D341Med (cell line): ENCODE measurements at regions not wholly inside any gene's neighbourhood (a gene's known extent, or its start where the extent isn't known, plus 50 kb on each side); places are given as distances from the start of the nearest gene placed in this dataset.

Experiments used
- DNase-seq: peaks from one replicate; pipeline ENCODE4 v3.0.0; 2012; ENCODE audit warnings: low spot score

DNA sequence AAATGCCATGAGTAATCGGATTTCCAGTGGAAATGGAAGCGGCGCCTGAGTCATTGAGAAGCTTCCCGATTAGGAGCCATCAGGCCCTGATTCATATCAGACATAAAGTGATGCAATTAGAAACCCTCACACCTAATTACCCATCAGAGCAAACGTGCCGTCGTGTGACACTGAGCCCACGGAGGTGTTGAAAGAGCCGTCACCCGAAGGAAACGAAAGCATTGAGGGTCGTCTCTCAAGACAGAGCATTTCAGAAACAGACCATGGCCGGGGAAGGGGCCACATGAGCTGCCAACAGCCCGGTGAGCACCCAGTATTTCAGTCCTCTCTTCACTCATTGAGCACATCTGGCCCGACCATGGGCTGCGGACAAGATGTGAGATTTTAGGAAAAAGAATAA is 829.3 kb downstream of the TBC1D22A start:
- no peak for DNase-seq

- no peak for DNase-seq
Measured at GRCh38 chr22:47591016-47591415, 828.6 kb downstream of the TBC1D22A start.

GRCh38 chr22:47589271-47590250 is 827.1 kb downstream of the TBC1D22A start:
- no peak for DNase-seq

DNA sequence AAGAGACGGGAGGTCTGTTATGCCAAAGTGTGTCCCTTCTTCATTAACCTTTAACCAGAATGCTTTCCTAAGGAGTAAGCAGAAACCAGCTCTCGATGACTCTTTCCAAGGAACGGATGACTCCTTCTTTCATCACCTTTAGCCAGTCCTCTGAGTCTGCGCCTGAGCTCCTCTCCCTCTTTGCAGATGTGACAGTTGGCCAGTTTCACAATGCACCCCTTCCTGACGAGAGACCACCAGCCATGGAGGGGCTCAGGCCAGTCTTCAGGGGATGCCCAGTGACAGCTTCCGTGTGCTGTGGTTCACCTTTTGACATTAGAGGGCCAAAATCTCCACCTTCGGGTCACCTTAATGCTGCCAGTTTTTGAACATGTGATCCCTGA is 826.1 kb downstream of the TBC1D22A start:
- no peak for DNase-seq

DNA sequence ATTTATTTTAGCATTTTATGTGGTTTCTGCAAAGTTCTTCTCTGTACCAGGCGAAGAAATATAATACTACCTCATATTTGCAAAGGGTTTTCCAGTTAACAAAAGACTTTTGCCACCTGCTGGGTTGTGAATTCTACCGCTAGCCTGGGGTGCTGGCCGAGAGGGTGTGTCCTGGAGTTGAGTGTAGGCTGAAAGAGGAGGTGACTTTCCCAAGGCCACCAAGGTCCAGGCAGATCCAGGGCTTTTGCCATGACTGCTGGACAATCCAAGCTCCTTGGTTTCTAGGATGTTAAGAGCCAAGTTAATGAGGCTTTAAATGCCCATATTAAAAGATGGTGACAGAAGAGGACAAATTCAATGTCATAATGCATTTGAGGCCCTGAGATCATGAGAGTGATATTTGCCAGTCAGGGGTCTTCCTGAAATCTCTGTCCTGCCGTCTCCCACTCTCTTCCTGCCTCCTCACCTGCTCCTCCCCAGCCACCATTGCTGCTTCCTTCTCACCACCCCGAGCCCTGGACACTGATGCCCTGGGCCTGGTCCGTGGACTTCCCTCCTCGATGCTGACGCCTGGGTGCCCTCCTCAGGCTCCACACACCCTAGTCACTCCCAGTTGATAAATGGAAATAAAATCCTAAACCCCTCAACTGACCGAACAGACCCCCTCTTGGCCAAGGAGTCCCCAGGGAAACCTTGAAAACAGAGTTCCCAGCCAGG is 825.6 kb downstream of the TBC1D22A start:
- DNase-seq: no peak

- no peak for DNase-seq
Measured at GRCh38 chr22:47587361-47587760, 824.9 kb downstream of the TBC1D22A start.

DNA sequence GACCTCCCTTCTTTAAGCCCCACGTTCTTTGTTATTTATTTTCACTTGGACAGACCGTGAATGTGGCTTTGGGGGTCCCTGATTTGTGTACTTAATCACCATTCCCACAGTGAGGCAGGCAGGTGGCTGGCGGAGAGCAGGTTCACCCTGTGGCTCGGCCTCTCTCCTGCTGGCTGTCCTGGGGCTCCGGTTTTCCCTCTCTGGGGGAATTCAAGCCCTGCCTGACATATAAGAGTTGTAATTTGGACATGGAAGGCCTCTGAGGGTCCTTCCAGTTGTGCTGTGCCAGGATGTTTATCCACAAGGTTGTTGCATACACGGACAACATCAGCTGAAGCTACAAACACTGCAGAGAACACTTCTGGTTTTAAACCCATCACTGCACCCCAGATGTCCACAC is 824.5 kb downstream of the TBC1D22A start:
- no peak for DNase-seq

GRCh38 chr22:47586038-47586437 is 823.6 kb downstream of the TBC1D22A start:
- DNase-seq: no peak

GRCh38 chr22:47583959-47584562 is 821.6 kb downstream of the TBC1D22A start:
- no peak for DNase-seq

GRCh38 chr22:47582067-47582466 is 819.6 kb downstream of the TBC1D22A start:
- DNase-seq: no peak

- no peak for DNase-seq
Measured at GRCh38 chr22:47580121-47580520, 817.7 kb downstream of the TBC1D22A start.

DNA sequence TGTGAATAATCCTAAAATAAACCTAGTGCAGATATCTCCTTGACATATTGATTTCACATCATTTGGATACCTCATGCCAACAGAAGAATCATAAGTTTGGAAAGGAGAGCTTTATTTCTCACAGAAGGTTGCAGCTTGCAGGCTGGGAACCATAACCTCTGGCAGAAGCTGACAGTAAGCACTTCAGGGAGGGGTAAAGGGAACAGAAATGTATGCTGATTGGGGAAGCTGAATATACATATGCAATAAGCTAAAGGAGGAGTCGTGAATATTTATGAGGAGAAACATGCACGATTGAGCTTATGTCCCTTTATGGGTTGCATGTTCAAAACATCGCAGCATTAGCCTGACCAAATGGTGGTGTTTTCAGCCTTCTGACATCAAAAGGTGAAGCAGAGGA is 814.5 kb downstream of the TBC1D22A start:
- no peak for DNase-seq

DNA sequence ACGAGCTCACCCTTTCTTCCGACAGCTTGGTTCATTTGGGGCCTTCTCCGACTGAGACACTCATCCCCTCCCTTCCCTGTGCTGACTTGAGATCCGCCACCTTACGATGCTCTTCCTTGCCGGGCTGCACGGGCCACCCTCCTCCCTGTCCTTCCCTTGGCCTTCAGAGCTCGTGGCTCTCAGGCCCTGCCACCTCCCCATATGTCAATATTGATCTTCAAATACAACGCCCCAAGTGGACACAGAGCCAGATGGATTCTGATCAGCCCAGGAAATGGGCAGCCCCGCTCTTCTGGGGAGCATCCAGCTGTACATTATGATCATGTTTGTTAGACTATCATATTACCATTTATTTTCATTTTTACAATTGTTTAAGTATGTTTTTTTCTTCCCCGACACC is 812.8 kb downstream of the TBC1D22A start:
- no peak for DNase-seq

- no peak for DNase-seq
Measured at GRCh38 chr22:47574556-47574955, 812.1 kb downstream of the TBC1D22A start.

DNA sequence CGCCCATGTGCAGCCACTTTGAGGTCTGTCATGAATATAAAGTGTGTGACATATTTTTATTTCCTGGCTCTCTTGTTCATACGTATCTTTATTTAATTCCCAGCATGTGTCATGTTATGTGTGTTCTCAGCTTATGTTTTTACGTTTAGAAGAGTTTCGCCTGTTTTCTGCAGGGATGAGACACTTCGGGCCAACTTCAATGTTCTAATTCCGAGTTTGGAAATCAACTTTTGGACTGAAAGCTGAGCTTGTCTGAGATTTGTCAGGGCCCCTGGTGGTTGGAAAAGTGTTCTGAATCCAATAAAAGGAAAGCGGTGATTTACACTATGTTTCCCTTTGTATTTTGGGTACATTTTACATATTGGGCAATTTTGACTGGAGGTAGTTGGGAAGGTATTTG is 810.7 kb downstream of the TBC1D22A start:
- no peak for DNase-seq

- peak; percentile 8 for DNase-seq
Measured at GRCh38 chr22:47572443-47572842, 810.0 kb downstream of the TBC1D22A start.

- no peak for DNase-seq
Measured at GRCh38 chr22:47571616-47572015, 809.2 kb downstream of the TBC1D22A start.

- no peak for DNase-seq
Measured at GRCh38 chr22:47570851-47571250, 808.4 kb downstream of the TBC1D22A start.

GRCh38 chr22:47570300-47570685 is 807.8 kb downstream of the TBC1D22A start:
- no peak for DNase-seq

GRCh38 chr22:47569389-47570299 is 807.2 kb downstream of the TBC1D22A start:
- no peak for DNase-seq

DNA sequence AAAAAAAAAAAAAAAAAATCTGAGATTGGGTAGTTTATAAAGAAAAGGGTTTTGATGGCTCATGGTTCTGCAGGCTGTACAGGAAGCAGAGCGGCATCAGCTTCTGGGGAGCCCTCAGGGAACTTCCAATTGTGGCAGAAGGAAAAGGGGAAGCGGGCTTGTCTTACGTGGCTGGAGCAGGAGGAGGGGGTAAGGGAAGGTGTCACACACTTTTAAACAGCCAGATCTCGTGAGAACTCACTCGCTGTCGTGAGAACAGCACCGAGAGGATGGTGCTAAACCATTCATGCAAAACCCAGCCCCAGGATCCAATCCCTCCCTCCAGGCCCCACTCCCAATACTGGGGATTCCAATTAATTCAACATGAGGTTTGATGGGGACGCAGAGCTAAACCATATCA is 806.2 kb downstream of the TBC1D22A start:
- no peak for DNase-seq
